IMR-90 (cell line): ENCODE measurements at regions not wholly inside any gene's neighbourhood (a gene's known extent, or its start where the extent isn't known, plus 50 kb on each side); places are given as distances from the start of the nearest gene placed in this dataset.

Experiments
- ATAC-seq: fragments of 200-7000 bp; cut with Tn5 transposase; 2 replicates; pipeline ENCODE4 v1.9.1; 2020; ENCODE audit warnings: low read depth, mild to moderate bottlenecking, moderate library complexity
- BruUV-seq: library from RNA; stranded (reverse); fragments of 400-500 nt; replicated peaks from 2 replicates; lab custom pipeline; 2021; lab: Mats Ljungman, UMichigan
- CTCF ChIA-PET: fragments of 300-600 bp; formaldehyde crosslinking; extraction: SDS; loops from one replicate; lab custom pipeline; 2021; ENCODE audit warnings: antibody characterized with exemption; lab: Yijun Ruan, JAX
- POLR2A ChIA-PET: fragments of 300-600 bp; sonication (Branson Sonifier 250); formaldehyde crosslinking; loops from one replicate; lab custom pipeline; 2022; ENCODE audit warnings: antibody characterized with exemption; ENCODE audit not compliant: unreplicated experiment; lab: Charles Lee
- DNase-seq: peaks from one replicate; pipeline ENCODE4 v3.0.0; 2013
- H2AFZ ChIP-seq: replicated peaks from 2 replicates; pipeline ENCODE3; 2013; ENCODE audit warnings: low read length, mild to moderate bottlenecking; ENCODE audit not compliant: poor library complexity
- H2AK5ac ChIP-seq: 2 replicates; pipeline ENCODE4 v1.6.1; 2013; ENCODE audit warnings: low read depth, low read length, inconsistent platforms
- H2AK9ac ChIP-seq: replicated peaks from 2 replicates; pipeline ENCODE3; 2013; ENCODE audit warnings: mild to moderate bottlenecking, low read depth, low read length, moderate library complexity; ENCODE audit not compliant: poor library complexity
- H2BK120ac ChIP-seq: 2 replicates; pipeline ENCODE4 v1.6.1; 2013; ENCODE audit warnings: low read depth, low read length, inconsistent platforms
- H2BK15ac ChIP-seq: 3 replicates; pipeline ENCODE4 v1.6.1; 2013; ENCODE audit warnings: low read depth, low read length, inconsistent platforms
- H2BK20ac ChIP-seq: 2 replicates; pipeline ENCODE4 v1.6.1; 2013; ENCODE audit warnings: low read depth, mild to moderate bottlenecking, inconsistent platforms, low read length, moderate library complexity
- H2BK5ac ChIP-seq: 2 replicates; pipeline ENCODE4 v1.6.1; 2013; ENCODE audit warnings: mild to moderate bottlenecking, low read depth, low read length, inconsistent platforms; ENCODE audit not compliant: poor library complexity, severe bottlenecking
- H3K14ac ChIP-seq: replicated peaks from 2 replicates; pipeline ENCODE4 v1.6.1; 2013; ENCODE audit warnings: low read depth, low read length, inconsistent platforms
- H3K18ac ChIP-seq: 2 replicates; pipeline ENCODE4 v1.6.1; 2013; ENCODE audit warnings: low read depth, low read length, control low read depth
- H3K23ac ChIP-seq: 2 replicates; pipeline ENCODE4 v1.6.1; 2013; ENCODE audit warnings: low read depth, low read length, inconsistent platforms
- H3K27ac ChIP-seq: 2 replicates; pipeline ENCODE4 v1.5.1; 2013; ENCODE audit warnings: mild to moderate bottlenecking, control low read depth, low read length; ENCODE audit not compliant: insufficient read depth
- H3K27me3 ChIP-seq: 2 replicates; pipeline ENCODE4 v1.6.1; 2013; ENCODE audit warnings: low read length; ENCODE audit not compliant: control insufficient read depth, insufficient read depth
- H3K36me3 ChIP-seq: 2 replicates; pipeline ENCODE4 v1.6.1; 2013; ENCODE audit warnings: low read length, mixed read lengths; ENCODE audit not compliant: control insufficient read depth, insufficient read depth
- H3K4ac ChIP-seq: 2 replicates; pipeline ENCODE4 v1.6.1; 2013; ENCODE audit warnings: low read depth, low read length, inconsistent platforms
- H3K4me1 ChIP-seq: 2 replicates; pipeline ENCODE4 v1.6.1; 2013; ENCODE audit warnings: low read length, mixed read lengths; ENCODE audit not compliant: control insufficient read depth, insufficient read depth
- H3K4me2 ChIP-seq: 2 replicates; pipeline ENCODE4 v1.6.1; 2013; ENCODE audit warnings: low read depth, mild to moderate bottlenecking, control low read depth, low read length, moderate library complexity
- H3K4me3 ChIP-seq: 2 replicates; pipeline ENCODE4 v1.5.1; 2013; ENCODE audit warnings: low read depth, mild to moderate bottlenecking, control low read depth, low read length, moderate library complexity; ENCODE audit not compliant: insufficient read depth
- H3K56ac ChIP-seq: 2 replicates; pipeline ENCODE4 v1.6.1; 2013; ENCODE audit warnings: low read length, inconsistent platforms; ENCODE audit not compliant: insufficient read depth; ENCODE audit errors: extremely low read depth
- H3K79me1 ChIP-seq, 2 experiments: 2 replicates each; pipeline ENCODE4 v1.6.1; 2013; ENCODE audit warnings: low read length in 2 of 2, inconsistent platforms in 1 of 2, low read depth in 1 of 2
- H3K9ac ChIP-seq: 2 replicates; pipeline ENCODE4 v1.6.1; 2013; ENCODE audit warnings: low read depth, low read length, control low read depth
- H3K9me1 ChIP-seq: 2 replicates; pipeline ENCODE4 v1.6.1; 2013; ENCODE audit warnings: low read length, inconsistent platforms; ENCODE audit not compliant: insufficient read depth
- H3K9me3 ChIP-seq: 2 replicates; pipeline ENCODE4 v1.6.1; 2013; ENCODE audit warnings: low read length; ENCODE audit not compliant: control insufficient read depth, insufficient read depth
- H4K20me1 ChIP-seq: 2 replicates; pipeline ENCODE4 v1.6.1; 2013; ENCODE audit warnings: low read length, inconsistent platforms; ENCODE audit not compliant: insufficient read depth
- H4K5ac ChIP-seq: 2 replicates; pipeline ENCODE4 v1.6.1; 2013; ENCODE audit warnings: mild to moderate bottlenecking, low read depth, low read length, control low read depth
- H4K8ac ChIP-seq, 2 experiments: 2 replicates each; pipeline ENCODE4 v1.6.1; 2013; ENCODE audit warnings: low read depth in 2 of 2, low read length in 2 of 2, control low read depth in 1 of 2, inconsistent platforms in 1 of 2
- H4K91ac ChIP-seq: 2 replicates; pipeline ENCODE4 v1.6.1; 2013; ENCODE audit warnings: low read depth, low read length, inconsistent platforms; ENCODE audit not compliant: insufficient read depth
- BHLHE40 ChIP-seq: fragments of 150-350 bp; IDR thresholded peaks from 2 replicates; pipeline ENCODE4 v1.6.1; 2016; ENCODE audit warnings: mild to moderate bottlenecking, low read depth, low read length
- CHD1 ChIP-seq: IDR thresholded peaks from 2 replicates; pipeline ENCODE4 v1.6.1; 2012; ENCODE audit warnings: low read depth, low read length, improper control_type of control experiment
- FOS ChIP-seq: fragments of 150-350 bp; IDR thresholded peaks from 2 replicates; pipeline ENCODE4 v1.6.1; 2016; ENCODE audit warnings: low read depth, low read length
- MAZ ChIP-seq: IDR thresholded peaks from 2 replicates; pipeline ENCODE4 v1.6.1; 2012; ENCODE audit warnings: low read depth, mild to moderate bottlenecking, low read length, improper control_type of control experiment, moderate library complexity, borderline replicate concordance
- POLR2A ChIP-seq: IDR thresholded peaks from 2 replicates; pipeline ENCODE4 v1.6.1; 2012; ENCODE audit warnings: mild to moderate bottlenecking, low read depth, low read length
- RFX5 ChIP-seq: IDR thresholded peaks from 2 replicates; pipeline ENCODE4 v1.8.0; 2012; ENCODE audit warnings: low read depth, mild to moderate bottlenecking, low read length, moderate library complexity
- WGBS, 2 experiments: methylation state at CpG; one replicate each; pipeline versions ENCODE4 v1.1.5 to v1.1.7; 2013; ENCODE audit warnings: missing lambda C conversion rate in 2 of 2; ENCODE audit not compliant: insufficient read length in 1 of 2; ENCODE audit errors: extremely low coverage in 2 of 2; 5-methylcytosine and 5-hydroxymethylcytosine counted together
- dilution Hi-C: fragments of 300-500 bp; cut with HindIII; formaldehyde crosslinking; loops from one replicate; pipeline ENCODE4 v1.14.3; 2018; ENCODE audit warnings: low sequenced_read_pairs; ENCODE audit not compliant: unreplicated experiment
- in situ Hi-C: fragments of 300-500 bp; cut with MboI; formaldehyde crosslinking; loops from 3 replicates; pipeline ENCODE4 v1.14.3; 2019; ENCODE audit warnings: low sequenced_read_pairs, inconsistent platforms, mixed read lengths
- intact Hi-C: fragments of 100-400 bp; cut with micrococcal nuclease; formaldehyde crosslinking; loops from 2 replicates; pipeline ENCODE4 v1.10.0; 2022

- intact Hi-C loops: no loop called here
- POLR2A ChIA-PET: no interaction called here
- H2BK120ac ChIP-seq: no peak overlapping the region
Observed at GRCh38 chr18:29873211-29873610, 1169.3 kb downstream of the DSC3 start.

More at GRCh38 chr18:29873211-29873610, 1169.3 kb downstream of the DSC3 start:
- no peaks in the 10 kb centered on the region for H3K79me1 ChIP-seq
- H4K8ac ChIP-seq: no peak overlapping the region
- H3K9me1 ChIP-seq: no peaks in the 10 kb centered on the region
- no peak overlapping the region for H3K14ac ChIP-seq
- ATAC-seq (no peak), DNase-seq (no peak)
- TF ChIP-seq POLR2A (no peak), RFX5 (no peak), FOS (no peak), MAZ (no peak), CHD1 (no peak), BHLHE40 (no peak)
- in situ Hi-C loops (no loop called here), dilution Hi-C loops (no loop called here)
- H4K20me1 ChIP-seq: no peaks in the 10 kb centered on the region
- H2BK15ac ChIP-seq: no peak overlapping the region
- H3K4ac ChIP-seq: no peak overlapping the region
- H2BK20ac ChIP-seq: no peak overlapping the region
- H4K5ac ChIP-seq: no peak overlapping the region
- no peak overlapping the region for H3K56ac ChIP-seq
- H2AK9ac ChIP-seq: no peak overlapping the region
- no peak overlapping the region for H3K27ac ChIP-seq
- no peak overlapping the region for H3K4me2 ChIP-seq
- 0 out of 2 replicates have a peak, but pooled peaks cover 2% of the 10 kb centered on the region for H3K9me3 ChIP-seq
- CTCF ChIA-PET: no interaction called here
- no peaks in the 10 kb centered on the region for H3K4me1 ChIP-seq
- no peak overlapping the region for H2BK5ac ChIP-seq
- H2AFZ ChIP-seq: no peak overlapping the region
- BruUV-seq: no TSS peak
- H2AK5ac ChIP-seq: no peak overlapping the region
- H4K91ac ChIP-seq: no peak overlapping the region
- no peaks in the 10 kb centered on the region for H3K36me3 ChIP-seq
- no peak overlapping the region for H3K9ac ChIP-seq
- no CpG with 5 or more reads among the region's 8 CpGs for WGBS, 2 experiments
- H3K27me3 ChIP-seq: no peaks in the 10 kb centered on the region
- no peak overlapping the region for H3K18ac ChIP-seq
- no peak overlapping the region for H3K4me3 ChIP-seq
- H3K23ac ChIP-seq: no peak overlapping the region
